NCI-H446 treated with DMSO at 0.1 percent for 48 hours (cell line): ENCODE measurements at regions not wholly inside any gene's neighbourhood (a gene's known extent, or its start where the extent isn't known, plus 50 kb on each side); places are given as distances from the start of the nearest gene placed in this dataset.
"Not testable (repeated sequence)": the region's sequence is repeated elsewhere in the genome, so short reads cannot be mapped to it uniquely, and the experiment has no call there.

Source experiments
- DNase-seq: peaks from one replicate; lab custom pipeline; 2025; lab: John Stamatoyannopoulos, UW

DNA sequence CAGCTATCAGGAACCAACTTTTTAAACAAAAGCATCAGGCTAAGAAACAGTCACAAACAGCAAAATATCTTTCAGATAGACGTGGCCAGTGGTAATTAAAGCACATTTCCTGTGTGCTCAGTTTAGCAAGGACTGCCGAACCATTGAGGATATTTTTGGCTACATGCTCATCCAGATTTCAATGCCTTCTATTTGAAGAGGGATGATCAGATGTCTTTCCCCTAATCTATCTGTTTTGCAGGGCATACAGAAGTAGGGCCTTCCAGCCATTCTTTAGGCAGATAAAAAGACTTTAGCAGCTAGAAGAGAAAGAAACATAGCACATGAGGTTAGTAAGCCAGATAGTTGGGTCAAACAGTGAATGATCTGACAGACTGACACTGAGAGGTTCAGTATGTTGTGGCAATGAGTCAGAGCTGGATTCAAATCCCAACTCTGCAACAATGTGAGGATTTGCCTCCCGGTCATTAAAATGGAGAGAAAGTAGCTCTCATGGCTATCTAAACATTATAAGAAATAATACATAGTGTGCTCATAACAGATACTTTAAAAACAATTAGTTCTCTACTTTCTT, 100.0 kb upstream of the PRKG2 start:
- DNase-seq, result no peak

- no peak for DNase-seq
Observed at GRCh38 chr4:81314196-81314896, 99.3 kb upstream of the PRKG2 start.

DNA sequence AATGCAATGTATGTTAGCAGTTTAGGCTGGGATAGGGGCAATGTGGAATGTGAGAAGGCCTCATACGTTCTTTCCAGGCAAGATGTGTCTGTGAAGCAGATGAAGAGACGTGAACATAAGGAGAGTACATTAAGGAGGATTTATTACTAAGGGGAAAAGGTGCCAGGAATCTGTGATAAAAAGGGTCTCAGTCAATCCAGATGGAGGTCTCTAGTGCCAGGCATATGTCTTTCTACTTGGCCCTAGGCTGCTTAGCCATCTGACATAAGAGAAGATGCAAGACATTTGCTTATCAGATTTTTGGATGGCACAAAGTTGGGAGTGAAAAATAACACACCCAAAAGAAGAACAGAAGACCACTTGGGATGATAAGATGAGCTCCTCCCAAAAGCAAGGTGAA, 93.0 kb upstream of the PRKG2 start:
- no peak for DNase-seq

DNA sequence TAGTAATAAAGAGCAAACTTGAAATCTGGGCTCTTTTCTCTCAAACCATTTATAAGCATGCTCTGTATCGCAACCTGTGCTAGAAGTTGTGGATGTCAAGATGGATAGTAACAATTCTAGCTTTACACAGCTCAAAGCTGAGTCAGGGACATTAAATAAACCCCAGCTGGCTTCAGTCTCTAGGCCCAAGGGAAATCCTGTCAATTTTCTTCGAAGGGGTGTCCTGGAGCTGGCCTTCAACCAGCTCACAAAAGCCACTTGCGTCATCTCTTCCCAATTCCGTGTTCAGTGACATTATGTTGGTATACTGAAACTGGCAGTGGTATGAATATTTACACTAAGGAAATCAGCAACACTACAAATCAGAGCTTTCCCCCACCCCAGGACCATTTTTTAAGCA, 89.8 kb upstream of the PRKG2 start:
- DNase-seq, result no peak

- not testable (repeated sequence) for DNase-seq
Observed at GRCh38 chr4:81300352-81300751, 85.3 kb upstream of the PRKG2 start.

DNA sequence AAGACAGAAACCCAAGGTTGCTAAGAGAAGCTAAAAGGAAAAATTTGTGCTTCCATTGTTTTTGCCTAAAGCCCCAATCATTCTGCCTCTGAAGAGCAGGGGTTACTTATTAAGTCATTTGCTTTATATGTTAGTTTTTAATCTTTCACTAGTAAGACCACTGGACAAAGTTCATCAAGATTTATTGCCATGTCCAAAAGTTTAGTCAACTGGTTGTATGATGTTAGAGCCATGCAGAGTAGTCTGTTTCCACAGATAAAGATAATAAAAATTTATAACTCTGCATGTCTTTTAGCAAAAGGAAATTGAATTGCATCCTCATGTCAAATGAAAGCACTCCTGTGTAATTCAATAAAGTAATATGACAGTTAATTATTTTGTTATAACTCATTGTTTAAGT, 75.8 kb upstream of the PRKG2 start:
- DNase-seq, result no peak

GRCh38 chr4:81287101-81287500, 72.1 kb upstream of the PRKG2 start:
- no peak for DNase-seq

DNA sequence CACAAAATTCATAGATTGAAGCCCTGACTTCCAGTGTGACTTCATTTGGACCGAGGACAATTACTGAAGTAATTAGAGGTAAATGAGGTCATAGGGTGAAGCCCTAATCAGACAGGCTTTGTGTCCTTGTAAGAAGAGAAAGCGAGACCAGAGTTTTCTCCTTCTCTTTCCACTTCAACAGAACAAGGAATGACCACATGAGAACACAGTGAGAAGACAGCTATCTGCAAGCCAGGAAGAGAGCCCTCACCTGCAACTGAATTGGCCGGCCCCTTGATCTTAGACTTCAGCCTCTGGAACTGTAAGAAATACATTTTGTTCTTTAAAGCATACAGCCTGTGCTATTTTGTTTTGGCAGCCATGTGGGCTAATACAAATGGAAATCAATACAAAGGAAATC, 67.1 kb upstream of the PRKG2 start:
- no peak for DNase-seq

- no peak for DNase-seq
Observed at GRCh38 chr4:81274460-81274859, 59.4 kb upstream of the PRKG2 start.

DNA sequence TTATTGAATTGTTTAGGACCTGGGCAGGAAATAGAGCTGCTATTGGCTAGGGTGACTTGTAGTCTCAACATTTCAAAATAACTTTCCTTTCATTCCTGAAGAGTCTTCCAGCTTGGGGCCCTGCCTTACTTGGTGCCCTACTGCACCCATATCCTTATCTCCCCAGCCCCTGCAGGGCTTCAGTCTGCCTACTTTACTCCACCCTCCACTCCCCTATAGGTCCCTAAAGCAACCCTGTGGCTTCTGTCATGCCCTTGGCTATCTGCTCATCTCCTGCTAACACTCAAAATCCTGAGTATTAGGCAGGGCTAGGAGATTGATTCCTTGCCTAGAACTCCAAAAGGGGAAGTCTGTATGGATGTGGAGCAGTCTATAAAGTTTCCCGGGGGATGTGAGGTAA, 57.6 kb upstream of the PRKG2 start:
- DNase-seq, result no peak
